Endometrium (tissue), 2 donors: ENCODE measurements at regions not wholly inside any gene's neighbourhood (a gene's known extent, or its start where the extent isn't known, plus 50 kb on each side); places are given as distances from the start of the nearest gene placed in this dataset.

Experiments
- FAIRE-seq: peaks from 2 replicates; lab custom pipeline; 2012; peaks lifted over from hg19 to GRCh38; lab: Jason Lieb, UNC
- donor health status: control.
- donor health status: control.

- no peak for FAIRE-seq
Observed at GRCh38 chr14:31965735-31966598, 111.1 kb upstream of the ARHGAP5 start.

- FAIRE-seq: no peak
Observed at GRCh38 chr14:31966896-31967668, 110.0 kb upstream of the ARHGAP5 start.

- no peak for FAIRE-seq
Observed at GRCh38 chr14:31967669-31967975, 109.5 kb upstream of the ARHGAP5 start.

GRCh38 chr14:31968107-31968810 lies 108.8 kb upstream of the ARHGAP5 start:
- no peak for FAIRE-seq

- FAIRE-seq: no peak
Observed at GRCh38 chr14:31968956-31969698, 108.0 kb upstream of the ARHGAP5 start.

- no peak for FAIRE-seq
Observed at GRCh38 chr14:31969699-31970240, 107.3 kb upstream of the ARHGAP5 start.

- FAIRE-seq: no peak
Observed at GRCh38 chr14:31970744-31971143, 106.4 kb upstream of the ARHGAP5 start.

GRCh38 chr14:31971612-31972011 lies 105.5 kb upstream of the ARHGAP5 start:
- no peak for FAIRE-seq

- no peak for FAIRE-seq
Observed at GRCh38 chr14:31977001-31977556, 100.0 kb upstream of the ARHGAP5 start.

GRCh38 chr14:31978423-31978822 lies 98.7 kb upstream of the ARHGAP5 start:
- FAIRE-seq: no peak

- no peak for FAIRE-seq
Observed at GRCh38 chr14:31982642-31983041, 94.5 kb upstream of the ARHGAP5 start.

- FAIRE-seq: no peak
Observed at GRCh38 chr14:31986405-31986804, 90.7 kb upstream of the ARHGAP5 start.

- no peak for FAIRE-seq
Observed at GRCh38 chr14:31987721-31988120, 89.4 kb upstream of the ARHGAP5 start.

- FAIRE-seq: no peak
Observed at GRCh38 chr14:31988244-31988643, 88.9 kb upstream of the ARHGAP5 start.

- no peak for FAIRE-seq
Observed at GRCh38 chr14:31990183-31990857, 86.8 kb upstream of the ARHGAP5 start.

GRCh38 chr14:31990926-31991572 lies 86.1 kb upstream of the ARHGAP5 start:
- FAIRE-seq: peak; percentile 77

GRCh38 chr14:31992011-31992447 lies 85.1 kb upstream of the ARHGAP5 start:
- FAIRE-seq: no peak

- no peak for FAIRE-seq
Observed at GRCh38 chr14:31993521-31993951, 83.6 kb upstream of the ARHGAP5 start.

GRCh38 chr14:31994391-31995033 lies 82.6 kb upstream of the ARHGAP5 start:
- no peak for FAIRE-seq

- FAIRE-seq: no peak
Observed at GRCh38 chr14:32003585-32003984, 73.5 kb upstream of the ARHGAP5 start.
